IMR-90 (cell line): ENCODE measurements at regions not wholly inside any gene's neighbourhood (a gene's known extent, or its start where the extent isn't known, plus 50 kb on each side); places are given as distances from the start of the nearest gene placed in this dataset.
A peak's percentile ranks its signal among the peaks of the same experiment; 100 is the strongest.

Experiments used
- ATAC-seq: fragments of 200-7000 bp; cut with Tn5 transposase; 2 replicates; pipeline ENCODE4 v1.9.1; 2020; ENCODE audit warnings: low read depth, mild to moderate bottlenecking, moderate library complexity
- BruUV-seq: library from RNA; stranded (reverse); fragments of 400-500 nt; replicated peaks from 2 replicates; lab custom pipeline; 2021; lab: Mats Ljungman, UMichigan
- CTCF ChIA-PET: fragments of 300-600 bp; formaldehyde crosslinking; extraction: SDS; loops from one replicate; lab custom pipeline; 2021; ENCODE audit warnings: antibody characterized with exemption; lab: Yijun Ruan, JAX
- POLR2A ChIA-PET: fragments of 300-600 bp; sonication (Branson Sonifier 250); formaldehyde crosslinking; loops from one replicate; lab custom pipeline; 2022; ENCODE audit warnings: antibody characterized with exemption; ENCODE audit not compliant: unreplicated experiment; lab: Charles Lee
- DNase-seq: peaks from one replicate; pipeline ENCODE4 v3.0.0; 2013
- H2AFZ ChIP-seq: replicated peaks from 2 replicates; pipeline ENCODE3; 2013; ENCODE audit warnings: low read length, mild to moderate bottlenecking; ENCODE audit not compliant: poor library complexity
- H2AK5ac ChIP-seq: 2 replicates; pipeline ENCODE4 v1.6.1; 2013; ENCODE audit warnings: low read depth, low read length, inconsistent platforms
- H2AK9ac ChIP-seq: replicated peaks from 2 replicates; pipeline ENCODE3; 2013; ENCODE audit warnings: mild to moderate bottlenecking, low read depth, low read length, moderate library complexity; ENCODE audit not compliant: poor library complexity
- H2BK120ac ChIP-seq: 2 replicates; pipeline ENCODE4 v1.6.1; 2013; ENCODE audit warnings: low read depth, low read length, inconsistent platforms
- H2BK15ac ChIP-seq: 3 replicates; pipeline ENCODE4 v1.6.1; 2013; ENCODE audit warnings: low read depth, low read length, inconsistent platforms
- H2BK20ac ChIP-seq: 2 replicates; pipeline ENCODE4 v1.6.1; 2013; ENCODE audit warnings: low read depth, mild to moderate bottlenecking, inconsistent platforms, low read length, moderate library complexity
- H2BK5ac ChIP-seq: 2 replicates; pipeline ENCODE4 v1.6.1; 2013; ENCODE audit warnings: mild to moderate bottlenecking, low read depth, low read length, inconsistent platforms; ENCODE audit not compliant: poor library complexity, severe bottlenecking
- H3K14ac ChIP-seq: replicated peaks from 2 replicates; pipeline ENCODE4 v1.6.1; 2013; ENCODE audit warnings: low read depth, low read length, inconsistent platforms
- H3K18ac ChIP-seq: 2 replicates; pipeline ENCODE4 v1.6.1; 2013; ENCODE audit warnings: low read depth, low read length, control low read depth
- H3K23ac ChIP-seq: 2 replicates; pipeline ENCODE4 v1.6.1; 2013; ENCODE audit warnings: low read depth, low read length, inconsistent platforms
- H3K27ac ChIP-seq: 2 replicates; pipeline ENCODE4 v1.5.1; 2013; ENCODE audit warnings: mild to moderate bottlenecking, control low read depth, low read length; ENCODE audit not compliant: insufficient read depth
- H3K27me3 ChIP-seq: 2 replicates; pipeline ENCODE4 v1.6.1; 2013; ENCODE audit warnings: low read length; ENCODE audit not compliant: control insufficient read depth, insufficient read depth
- H3K36me3 ChIP-seq: 2 replicates; pipeline ENCODE4 v1.6.1; 2013; ENCODE audit warnings: low read length, mixed read lengths; ENCODE audit not compliant: control insufficient read depth, insufficient read depth
- H3K4ac ChIP-seq: 2 replicates; pipeline ENCODE4 v1.6.1; 2013; ENCODE audit warnings: low read depth, low read length, inconsistent platforms
- H3K4me1 ChIP-seq: 2 replicates; pipeline ENCODE4 v1.6.1; 2013; ENCODE audit warnings: low read length, mixed read lengths; ENCODE audit not compliant: control insufficient read depth, insufficient read depth
- H3K4me2 ChIP-seq: 2 replicates; pipeline ENCODE4 v1.6.1; 2013; ENCODE audit warnings: low read depth, mild to moderate bottlenecking, control low read depth, low read length, moderate library complexity
- H3K4me3 ChIP-seq: 2 replicates; pipeline ENCODE4 v1.5.1; 2013; ENCODE audit warnings: low read depth, mild to moderate bottlenecking, control low read depth, low read length, moderate library complexity; ENCODE audit not compliant: insufficient read depth
- H3K56ac ChIP-seq: 2 replicates; pipeline ENCODE4 v1.6.1; 2013; ENCODE audit warnings: low read length, inconsistent platforms; ENCODE audit not compliant: insufficient read depth; ENCODE audit errors: extremely low read depth
- H3K79me1 ChIP-seq, 2 experiments: 2 replicates each; pipeline ENCODE4 v1.6.1; 2013; ENCODE audit warnings: low read length in 2 of 2, inconsistent platforms in 1 of 2, low read depth in 1 of 2
- H3K9ac ChIP-seq: 2 replicates; pipeline ENCODE4 v1.6.1; 2013; ENCODE audit warnings: low read depth, low read length, control low read depth
- H3K9me1 ChIP-seq: 2 replicates; pipeline ENCODE4 v1.6.1; 2013; ENCODE audit warnings: low read length, inconsistent platforms; ENCODE audit not compliant: insufficient read depth
- H3K9me3 ChIP-seq: 2 replicates; pipeline ENCODE4 v1.6.1; 2013; ENCODE audit warnings: low read length; ENCODE audit not compliant: control insufficient read depth, insufficient read depth
- H4K20me1 ChIP-seq: 2 replicates; pipeline ENCODE4 v1.6.1; 2013; ENCODE audit warnings: low read length, inconsistent platforms; ENCODE audit not compliant: insufficient read depth
- H4K5ac ChIP-seq: 2 replicates; pipeline ENCODE4 v1.6.1; 2013; ENCODE audit warnings: mild to moderate bottlenecking, low read depth, low read length, control low read depth
- H4K8ac ChIP-seq, 2 experiments: 2 replicates each; pipeline ENCODE4 v1.6.1; 2013; ENCODE audit warnings: low read depth in 2 of 2, low read length in 2 of 2, control low read depth in 1 of 2, inconsistent platforms in 1 of 2
- H4K91ac ChIP-seq: 2 replicates; pipeline ENCODE4 v1.6.1; 2013; ENCODE audit warnings: low read depth, low read length, inconsistent platforms; ENCODE audit not compliant: insufficient read depth
- BHLHE40 ChIP-seq: fragments of 150-350 bp; IDR thresholded peaks from 2 replicates; pipeline ENCODE4 v1.6.1; 2016; ENCODE audit warnings: mild to moderate bottlenecking, low read depth, low read length
- CHD1 ChIP-seq: IDR thresholded peaks from 2 replicates; pipeline ENCODE4 v1.6.1; 2012; ENCODE audit warnings: low read depth, low read length, improper control_type of control experiment
- CTCF ChIP-seq: conservative IDR thresholded peaks from 2 replicates; pipeline ENCODE4 v1.5.1; 2012; ENCODE audit warnings: mild to moderate bottlenecking, low read depth, low read length, improper control_type of control experiment
- ELK1 ChIP-seq: fragments of 150-350 bp; IDR thresholded peaks from 2 replicates; pipeline ENCODE4 v1.6.1; 2016; ENCODE audit warnings: low read depth, mild to moderate bottlenecking, low read length, moderate library complexity, borderline replicate concordance
- MAZ ChIP-seq: IDR thresholded peaks from 2 replicates; pipeline ENCODE4 v1.6.1; 2012; ENCODE audit warnings: low read depth, mild to moderate bottlenecking, low read length, improper control_type of control experiment, moderate library complexity, borderline replicate concordance
- MXI1 ChIP-seq: IDR thresholded peaks from 2 replicates; pipeline ENCODE4 v1.6.1; 2012; ENCODE audit warnings: low read depth, mild to moderate bottlenecking, low read length, moderate library complexity, borderline replicate concordance
- NFE2L2 ChIP-seq: fragments of 150-350 bp; IDR thresholded peaks from 2 replicates; pipeline ENCODE4 v1.6.1; 2016; ENCODE audit warnings: low read depth, mild to moderate bottlenecking, low read length
- RAD21 ChIP-seq: IDR thresholded peaks from 2 replicates; pipeline ENCODE4 v1.6.1; 2012; ENCODE audit warnings: low read length, improper control_type of control experiment
- RCOR1 ChIP-seq: IDR thresholded peaks from 2 replicates; pipeline ENCODE4 v1.6.1; 2012; ENCODE audit warnings: mild to moderate bottlenecking, low read length, improper control_type of control experiment; ENCODE audit not compliant: insufficient replicate concordance
- WGBS, 2 experiments: methylation state at CpG; one replicate each; pipeline versions ENCODE4 v1.1.5 to v1.1.7; 2013; ENCODE audit warnings: missing lambda C conversion rate in 2 of 2; ENCODE audit not compliant: insufficient read length in 1 of 2; ENCODE audit errors: extremely low coverage in 2 of 2; 5-methylcytosine and 5-hydroxymethylcytosine counted together
- dilution Hi-C: fragments of 300-500 bp; cut with HindIII; formaldehyde crosslinking; loops from one replicate; pipeline ENCODE4 v1.14.3; 2018; ENCODE audit warnings: low sequenced_read_pairs; ENCODE audit not compliant: unreplicated experiment
- in situ Hi-C: fragments of 300-500 bp; cut with MboI; formaldehyde crosslinking; loops from 3 replicates; pipeline ENCODE4 v1.14.3; 2019; ENCODE audit warnings: low sequenced_read_pairs, inconsistent platforms, mixed read lengths
- intact Hi-C: fragments of 100-400 bp; cut with micrococcal nuclease; formaldehyde crosslinking; loops from 2 replicates; pipeline ENCODE4 v1.10.0; 2022
- TF ChIP-seq, protein P1 (sequence below): fragments of 150-350 bp; IDR thresholded peaks from 2 replicates; pipeline ENCODE4 v1.6.1; 2017; ENCODE audit warnings: mild to moderate bottlenecking, antibody characterized with exemption, low read length, low read depth

DNA sequence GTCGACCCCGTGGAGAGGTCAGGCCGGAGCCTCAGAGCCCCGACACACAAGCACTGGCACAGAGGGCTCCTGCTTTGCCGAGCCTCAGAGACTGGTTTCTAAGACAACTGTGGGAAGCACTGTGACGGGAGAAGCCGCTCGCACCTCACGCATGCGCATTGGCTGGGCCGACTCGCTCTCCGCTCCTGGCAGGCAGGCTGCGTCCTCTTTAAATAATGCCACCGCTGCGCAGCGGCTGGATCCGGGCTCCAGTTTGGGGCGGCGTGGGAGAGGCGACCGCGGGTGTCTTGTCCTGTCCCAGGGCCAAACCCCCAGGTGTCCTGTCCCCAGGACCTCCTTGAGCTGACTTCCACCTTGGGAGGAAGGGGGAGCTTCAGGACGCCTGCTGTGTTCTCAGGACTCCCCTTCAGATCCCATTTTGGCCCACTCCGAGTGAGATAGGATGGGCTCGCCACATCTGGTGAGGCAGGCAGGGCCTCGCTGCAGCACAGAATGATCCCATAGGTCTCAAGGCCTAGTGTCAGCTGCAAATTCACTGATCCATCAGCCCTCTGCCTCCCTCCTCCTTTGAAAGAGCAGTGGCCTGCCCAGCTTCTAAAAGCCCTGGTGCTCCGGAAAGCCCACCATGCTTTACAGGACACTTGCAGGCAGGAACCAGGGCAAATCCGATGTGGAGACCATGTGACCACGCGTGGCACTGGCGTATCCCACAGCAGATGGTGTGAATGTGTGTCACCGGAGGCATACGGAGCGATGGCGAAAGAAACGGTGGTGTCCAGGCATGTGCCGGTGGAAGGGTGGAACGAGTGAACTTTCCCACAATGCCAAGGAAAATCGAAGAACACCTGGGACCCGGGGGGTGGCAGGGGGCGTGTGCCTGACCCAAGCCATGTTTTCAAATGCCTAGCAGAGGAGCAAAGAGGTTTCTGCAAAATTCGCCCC lies 169.3 kb upstream of the ZNF337 start:
- H2AFZ ChIP-seq: peak overlapping the region; percentile 75
- no peaks in the 10 kb centered on the region for H4K20me1 ChIP-seq
- H3K36me3 ChIP-seq: no peaks in the 10 kb centered on the region
- TF ChIP-seq MAZ (no peak), CTCF (no peak), BHLHE40 (no peak), CHD1 (no peak), RAD21 (no peak), RCOR1 (no peak), MXI1 (no peak), ELK1 (no peak), NFE2L2 (no peak)
- TF ChIP-seq, protein P1, sequence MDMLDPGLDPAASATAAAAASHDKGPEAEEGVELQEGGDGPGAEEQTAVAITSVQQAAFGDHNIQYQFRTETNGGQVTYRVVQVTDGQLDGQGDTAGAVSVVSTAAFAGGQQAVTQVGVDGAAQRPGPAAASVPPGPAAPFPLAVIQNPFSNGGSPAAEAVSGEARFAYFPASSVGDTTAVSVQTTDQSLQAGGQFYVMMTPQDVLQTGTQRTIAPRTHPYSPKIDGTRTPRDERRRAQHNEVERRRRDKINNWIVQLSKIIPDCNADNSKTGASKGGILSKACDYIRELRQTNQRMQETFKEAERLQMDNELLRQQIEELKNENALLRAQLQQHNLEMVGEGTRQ: no peak
- intact Hi-C loops: no loop called here
- H2BK15ac ChIP-seq: no peak overlapping the region
- BruUV-seq: no TSS peak
- no peaks in the 10 kb centered on the region for H3K9me3 ChIP-seq
- H3K79me1 ChIP-seq: no peaks in the 10 kb centered on the region
- peaks cover 18% of the 10 kb centered on the region for H3K27me3 ChIP-seq
- no peak overlapping the region for H4K91ac ChIP-seq
- peak; percentile 52; the same call in 1 of the 2 replicates for ATAC-seq
- no peak overlapping the region for H2BK20ac ChIP-seq
- H3K14ac ChIP-seq: no peak overlapping the region
- CTCF ChIA-PET: no interaction called here
- no peak overlapping the region for H2BK120ac ChIP-seq
- no peak overlapping the region for H3K4ac ChIP-seq
- H3K56ac ChIP-seq: no peak overlapping the region
- peak; percentile 41 for DNase-seq
- no peak overlapping the region for H2AK5ac ChIP-seq
- H4K5ac ChIP-seq: no peak overlapping the region
- H3K4me3 ChIP-seq: no peak overlapping the region
- H3K4me2 ChIP-seq: peak overlapping the region; percentile 81
- no peaks in the 10 kb centered on the region for H3K9me1 ChIP-seq
- H3K9ac ChIP-seq: no peak overlapping the region
- H2AK9ac ChIP-seq: no peak overlapping the region
- H2BK5ac ChIP-seq: no peak overlapping the region
- no peaks in the 10 kb centered on the region for H3K4me1 ChIP-seq
- POLR2A ChIA-PET: no interaction called here
- 8% methylated on average over 26 of the region's 43 CpGs; no CpG with 5 or more reads in 1 of the 2 experiments for WGBS, 2 experiments
- no peak overlapping the region for H3K27ac ChIP-seq
- no peak overlapping the region for H3K18ac ChIP-seq
- in situ Hi-C loops: loop anchor here (25.0 kb wide), 3 partner anchors 121 to 879 kb away; partner anchors contain the start of gene APMAP
- dilution Hi-C loops: no loop called here
- no peak overlapping the region for H4K8ac ChIP-seq
- no peak overlapping the region for H3K23ac ChIP-seq
